ENCODE measurements at regions not wholly inside any gene's neighbourhood (a gene's known extent, or its start where the extent isn't known, plus 50 kb on each side); places are given as distances from the start of the nearest gene placed in this dataset.

DNA sequence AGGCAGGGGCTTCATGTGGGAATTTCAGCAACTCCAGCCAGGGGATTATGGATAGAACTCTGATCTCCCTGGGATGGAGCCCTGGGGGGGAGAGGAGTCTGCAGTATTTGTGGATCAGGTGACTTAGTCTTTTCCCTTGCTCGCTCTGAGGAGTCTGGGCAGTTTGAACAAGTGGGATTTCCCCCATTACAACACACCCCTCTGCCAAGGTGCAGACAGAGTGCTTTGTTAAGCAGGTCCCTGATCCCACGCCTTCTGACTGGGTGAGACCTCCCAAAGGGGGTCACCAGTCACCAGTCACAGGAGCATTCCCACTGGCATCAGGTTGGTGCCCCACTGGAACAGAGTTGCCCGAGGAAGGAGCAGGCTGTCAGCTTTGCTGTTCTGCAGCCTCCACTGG lies 123.9 kb downstream of the LHFPL1 start:
- TF ChIP-seq POLR2A (IDR thresholded peaks at IDR 0.05; ENCODE audit: low read depth, low read length) (no peak), POLR2AphosphoS5 (IDR thresholded peaks at IDR 0.05; ENCODE audit: low read depth, low read length) (no peak), POU2F2 (IDR thresholded peaks at IDR 0.05; ENCODE audit: low read depth, low read length) (no peak), TAF1 (IDR thresholded peaks at IDR 0.05; ENCODE audit: low read depth, low read length) (no peak), SPI1 (IDR thresholded peaks at IDR 0.05; ENCODE audit: low read depth, low read length) (no peak), PAX5 (IDR thresholded peaks at IDR 0.05; ENCODE audit: insufficient read depth, low read length, severe bottlenecking) (no peak)

Measured in GM12891 (cell line).